GM19324 (cell line): ENCODE measurements at regions not wholly inside any gene's neighbourhood (a gene's known extent, or its start where the extent isn't known, plus 50 kb on each side); places are given as distances from the start of the nearest gene placed in this dataset.
"Not testable (repeated sequence)": the region's sequence is repeated elsewhere in the genome, so short reads cannot be mapped to it uniquely, and the experiment has no call there.

Source experiments
- ATAC-seq: cut with Tn5 transposase; IDR thresholded peaks from one replicate; pipeline ENCODE4 v1.9.1; 2021; ENCODE audit warnings: mild to moderate bottlenecking, moderate library complexity; ENCODE audit not compliant: unreplicated experiment, low FRiP score

GRCh38 chr9:42568942-42569556, 385.6 kb downstream of the SPATA31A6 start:
- not testable (repeated sequence) for ATAC-seq

DNA sequence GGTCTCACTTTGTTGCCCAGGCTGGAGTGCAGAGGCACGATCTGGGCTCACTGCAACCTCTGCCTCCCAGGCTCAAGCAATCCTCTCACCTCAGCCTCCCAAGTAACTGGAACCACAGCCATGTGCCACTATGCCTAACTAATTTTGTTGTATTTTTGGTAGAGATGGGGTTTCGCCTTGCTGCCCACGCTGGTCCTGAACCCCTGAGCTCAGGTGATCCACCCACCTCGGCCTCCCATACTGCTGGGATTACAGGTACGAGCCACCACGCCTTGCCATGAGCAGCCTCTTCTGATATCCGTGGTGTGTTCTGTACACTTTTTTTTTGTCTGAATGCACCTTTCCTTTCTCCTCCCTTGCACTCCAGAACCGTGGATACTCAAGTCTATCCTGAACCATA, 394.4 kb downstream of the SPATA31A6 start:
- ATAC-seq = not testable (repeated sequence)
